Progenitor cell of endocrine pancreas (in vitro differentiated cells): ENCODE measurements at regions not wholly inside any gene's neighbourhood (a gene's known extent, or its start where the extent isn't known, plus 50 kb on each side); places are given as distances from the start of the nearest gene placed in this dataset.
A peak's percentile ranks its signal among the peaks of the same experiment; 100 is the strongest.

ENCODE experiments used
- DNase-seq: peaks from one replicate; pipeline ENCODE4 v3.0.0; 2021; ENCODE audit warnings: low spot score; ENCODE audit not compliant: unreplicated experiment
- H3K27ac Mint-ChIP-seq: 2 replicates; pipeline ENCODE4 v1.8.0; 2021; ENCODE audit warnings: mild to moderate bottlenecking, moderate library complexity, mixed read lengths
- H3K27me3 Mint-ChIP-seq: 2 replicates; pipeline ENCODE4 v1.8.0; 2021; ENCODE audit warnings: mixed read lengths
- H3K36me3 Mint-ChIP-seq: 2 replicates; pipeline ENCODE4 v1.8.0; 2022; ENCODE audit warnings: mixed read lengths; ENCODE audit not compliant: insufficient read depth
- H3K4me1 Mint-ChIP-seq: 2 replicates; pipeline ENCODE4 v1.8.0; 2021; ENCODE audit warnings: low read depth, mixed read lengths
- H3K4me3 Mint-ChIP-seq: 2 replicates; pipeline ENCODE4 v1.8.0; 2021; ENCODE audit warnings: low read depth, mild to moderate bottlenecking, moderate library complexity, mixed read lengths
- H3K9me3 Mint-ChIP-seq: 2 replicates; pipeline ENCODE4 v1.8.0; 2021; ENCODE audit warnings: low read depth, mixed read lengths
- TF ChIP-seq, protein P1 (sequence below): fragments of 200-600 bp; sonication (generic); IDR thresholded peaks from one replicate; pipeline ENCODE4 v1.5.0; 2021; ENCODE audit warnings: antibody characterized with exemption, mild to moderate bottlenecking; ENCODE audit not compliant: unreplicated experiment

GRCh38 chr2:195601361-195601760, 55.7 kb upstream of the SLC39A10 start:
- Mint-ChIP-seq H3K4me1 (peaks cover 13% of the 10 kb centered on the region), H3K36me3 (no peaks in the 10 kb centered on the region), H3K27ac (peak overlapping the region; percentile 50), H3K27me3 (no peaks in the 10 kb centered on the region), H3K4me3 (no peak overlapping the region), H3K9me3 (no peaks in the 10 kb centered on the region)
- no peak for DNase-seq
- TF ChIP-seq, protein P1, sequence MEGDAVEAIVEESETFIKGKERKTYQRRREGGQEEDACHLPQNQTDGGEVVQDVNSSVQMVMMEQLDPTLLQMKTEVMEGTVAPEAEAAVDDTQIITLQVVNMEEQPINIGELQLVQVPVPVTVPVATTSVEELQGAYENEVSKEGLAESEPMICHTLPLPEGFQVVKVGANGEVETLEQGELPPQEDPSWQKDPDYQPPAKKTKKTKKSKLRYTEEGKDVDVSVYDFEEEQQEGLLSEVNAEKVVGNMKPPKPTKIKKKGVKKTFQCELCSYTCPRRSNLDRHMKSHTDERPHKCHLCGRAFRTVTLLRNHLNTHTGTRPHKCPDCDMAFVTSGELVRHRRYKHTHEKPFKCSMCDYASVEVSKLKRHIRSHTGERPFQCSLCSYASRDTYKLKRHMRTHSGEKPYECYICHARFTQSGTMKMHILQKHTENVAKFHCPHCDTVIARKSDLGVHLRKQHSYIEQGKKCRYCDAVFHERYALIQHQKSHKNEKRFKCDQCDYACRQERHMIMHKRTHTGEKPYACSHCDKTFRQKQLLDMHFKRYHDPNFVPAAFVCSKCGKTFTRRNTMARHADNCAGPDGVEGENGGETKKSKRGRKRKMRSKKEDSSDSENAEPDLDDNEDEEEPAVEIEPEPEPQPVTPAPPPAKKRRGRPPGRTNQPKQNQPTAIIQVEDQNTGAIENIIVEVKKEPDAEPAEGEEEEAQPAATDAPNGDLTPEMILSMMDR: no peak

GRCh38 chr2:195600778-195601177, 56.2 kb upstream of the SLC39A10 start:
- H3K27me3 Mint-ChIP-seq: no peaks in the 10 kb centered on the region
- peaks cover 12% of the 10 kb centered on the region for H3K4me1 Mint-ChIP-seq
- H3K27ac Mint-ChIP-seq: no peak overlapping the region
- no peak for DNase-seq
- no peak overlapping the region for H3K4me3 Mint-ChIP-seq
- TF ChIP-seq, protein P1: no peak
- H3K36me3 Mint-ChIP-seq: no peaks in the 10 kb centered on the region
- H3K9me3 Mint-ChIP-seq: no peaks in the 10 kb centered on the region

DNA sequence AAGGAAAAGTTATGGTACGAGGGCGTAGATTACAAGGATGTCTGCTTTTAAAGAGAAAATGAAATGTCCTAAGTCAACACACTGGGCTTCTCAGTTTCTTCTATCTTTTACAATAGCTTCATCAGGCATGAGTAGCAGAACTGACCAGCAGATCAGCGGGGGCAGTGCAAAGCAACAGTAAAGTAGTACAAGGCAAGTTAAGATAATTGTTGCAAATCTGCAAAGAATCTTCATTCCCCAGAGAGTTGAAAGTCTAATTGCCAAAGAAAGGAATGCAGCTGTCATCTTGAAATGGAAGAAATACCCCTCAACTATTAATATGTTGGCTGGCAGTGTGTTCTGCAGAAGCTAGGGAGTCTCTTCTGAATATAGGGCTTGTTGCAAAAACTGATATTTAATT, 60.2 kb upstream of the SLC39A10 start:
- no peaks in the 10 kb centered on the region for H3K36me3 Mint-ChIP-seq
- TF ChIP-seq, protein P1: no peak
- H3K27me3 Mint-ChIP-seq: peaks cover 2% of the 10 kb centered on the region
- H3K9me3 Mint-ChIP-seq: no peaks in the 10 kb centered on the region
- DNase-seq: no peak
- H3K27ac Mint-ChIP-seq: no peak overlapping the region
- no peak overlapping the region for H3K4me3 Mint-ChIP-seq
- H3K4me1 Mint-ChIP-seq: peaks cover 21% of the 10 kb centered on the region

DNA sequence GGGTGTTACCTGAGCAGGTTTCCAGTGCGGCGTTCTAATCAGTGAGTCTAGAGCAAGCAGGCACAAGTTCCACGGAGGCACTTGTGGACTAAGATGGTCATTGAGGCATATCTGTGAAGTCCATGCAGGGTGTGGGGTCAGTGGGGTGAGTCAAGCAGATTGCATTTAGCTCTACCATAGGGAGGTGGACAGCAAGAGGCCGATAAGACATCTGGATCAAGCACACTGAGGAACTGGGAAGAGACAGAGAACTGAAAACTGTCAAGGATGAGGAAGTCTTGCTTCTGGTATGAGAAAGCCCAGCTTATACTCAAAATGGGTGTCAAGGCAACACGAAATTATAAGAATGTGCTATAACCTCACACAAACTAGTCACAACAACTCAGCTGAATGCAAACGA, 61.2 kb upstream of the SLC39A10 start:
- Mint-ChIP-seq H3K4me3 (no peak overlapping the region), H3K9me3 (no peaks in the 10 kb centered on the region), H3K27me3 (peaks cover 2% of the 10 kb centered on the region), H3K36me3 (no peaks in the 10 kb centered on the region), H3K27ac (no peak overlapping the region), H3K4me1 (peaks cover 17% of the 10 kb centered on the region)
- DNase-seq: no peak
- TF ChIP-seq, protein P1: no peak

DNA sequence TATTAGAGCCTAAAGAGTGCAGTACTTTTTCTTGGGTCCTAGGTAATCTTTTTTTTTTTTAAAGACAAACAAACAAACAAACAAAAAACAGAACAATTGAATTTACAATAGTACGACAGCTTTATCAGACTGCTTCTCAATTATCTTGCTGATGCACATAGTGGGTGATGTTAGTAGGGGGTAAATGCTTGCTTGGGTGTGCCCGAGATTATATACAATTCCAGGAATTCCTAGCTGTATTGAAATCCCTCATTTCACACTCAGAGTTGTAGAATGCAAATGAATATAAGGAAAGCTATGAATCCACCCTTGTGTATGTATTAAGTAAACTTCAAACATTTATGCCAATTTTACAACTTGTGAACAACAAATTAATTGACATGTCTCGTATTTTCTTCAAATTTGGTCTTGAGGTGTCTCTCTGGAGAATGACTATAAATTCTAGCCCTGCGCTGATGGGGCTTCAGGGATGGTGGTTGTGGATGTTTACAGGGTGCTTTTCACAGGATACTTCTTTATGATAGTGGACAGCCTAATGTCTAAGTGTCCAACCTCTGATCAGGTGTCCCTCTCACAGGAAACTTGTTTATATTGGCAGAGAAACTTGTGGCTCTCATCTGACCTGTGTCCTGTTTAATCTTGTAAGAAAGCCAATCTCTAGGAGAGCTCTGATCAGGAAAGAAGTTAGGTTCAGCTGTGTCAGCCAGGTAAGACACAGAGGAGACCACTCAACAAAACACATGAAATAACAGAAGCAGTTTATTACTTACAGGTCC, 61.9 kb upstream of the SLC39A10 start:
- Mint-ChIP-seq H3K9me3 (no peaks in the 10 kb centered on the region), H3K27ac (no peak overlapping the region), H3K36me3 (no peaks in the 10 kb centered on the region), H3K4me1 (peaks cover 15% of the 10 kb centered on the region), H3K27me3 (peaks cover 2% of the 10 kb centered on the region), H3K4me3 (no peak overlapping the region)
- TF ChIP-seq, protein P1: no peak
- DNase-seq: no peak
